ENCODE measurements at regions not wholly inside any gene's neighbourhood (a gene's known extent, or its start where the extent isn't known, plus 50 kb on each side); places are given as distances from the start of the nearest gene placed in this dataset.

DNA sequence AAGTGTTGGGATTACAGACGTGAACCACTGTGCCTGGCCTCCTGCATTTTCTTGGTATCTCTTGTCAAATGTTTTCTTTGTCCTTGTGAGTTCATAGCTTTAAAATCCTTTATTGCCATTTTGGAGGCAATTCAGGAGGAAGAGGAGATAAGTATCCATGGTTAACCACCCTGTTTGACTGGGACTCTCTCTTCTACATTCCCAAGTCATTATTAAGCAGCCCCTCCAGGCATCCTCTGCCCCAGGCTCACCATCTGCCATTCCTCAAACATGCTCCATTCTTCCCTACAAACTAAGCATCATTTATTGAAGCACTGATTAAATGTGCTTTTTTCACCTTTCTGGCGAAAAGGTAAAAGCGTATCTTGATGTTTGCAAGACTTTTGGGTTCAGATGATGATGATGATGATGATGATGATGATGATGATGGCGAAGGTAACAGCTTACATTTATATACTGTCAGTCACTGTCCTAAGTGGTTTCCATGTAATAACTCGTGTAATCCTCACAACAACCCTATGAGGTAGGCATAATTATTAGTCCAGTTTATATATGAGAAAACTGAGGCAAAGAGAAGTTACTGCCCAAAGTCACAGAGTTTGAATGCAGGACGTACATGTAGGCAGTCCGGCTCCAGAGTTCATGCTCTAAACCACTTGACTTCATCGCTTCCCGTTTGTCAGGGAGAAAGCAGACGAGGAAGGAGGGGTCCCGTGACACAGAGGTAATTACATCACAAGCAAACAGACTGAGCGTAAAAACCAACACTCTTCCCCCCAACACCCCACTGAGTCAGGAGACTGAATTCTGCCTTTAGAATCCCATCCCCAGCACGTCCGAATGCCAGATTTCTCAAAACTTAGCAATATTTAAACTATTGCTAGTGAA lies 69.7 kb upstream of the ACKR3 start:
- no peak for DNase-seq (ENCODE audit: low read depth)

DNA sequence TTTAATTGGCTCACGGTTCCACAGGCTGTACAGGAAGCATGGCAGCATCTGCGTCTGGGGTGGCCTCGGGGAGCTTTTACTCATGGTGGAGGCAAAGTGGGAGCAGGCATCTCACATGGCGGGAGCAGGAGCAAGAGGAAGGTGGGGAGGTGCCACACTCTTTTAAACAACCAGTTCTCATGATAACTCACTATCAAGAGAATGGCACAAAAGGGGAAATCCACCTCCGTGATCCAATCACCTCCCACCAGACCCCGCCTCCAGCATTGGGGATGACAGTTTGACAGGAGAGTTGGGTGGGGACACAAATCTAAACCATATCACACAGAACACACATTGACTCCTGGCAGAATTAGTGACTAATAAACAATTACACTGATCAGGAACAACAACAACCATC lies 68.6 kb upstream of the ACKR3 start:
- no peak for DNase-seq (ENCODE audit: low read depth)

DNA sequence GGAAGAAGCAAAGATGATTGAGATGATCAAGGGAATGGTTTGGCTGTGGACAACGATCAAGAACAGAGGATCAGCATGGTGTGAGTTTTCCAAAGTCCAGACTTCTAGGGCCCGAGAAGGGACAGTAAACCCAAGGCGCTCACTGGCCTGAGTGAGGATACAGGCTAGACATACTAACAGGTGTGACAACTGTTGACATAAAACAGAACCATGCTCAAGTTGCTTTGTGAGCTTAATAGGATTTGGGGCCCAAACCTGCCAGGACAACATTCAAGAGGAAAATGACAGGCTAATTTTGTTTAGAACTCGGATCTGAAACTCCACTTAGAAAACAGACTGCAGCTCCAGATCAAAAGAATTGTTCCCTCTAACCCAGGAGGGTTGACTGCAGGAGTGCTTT lies 68.1 kb upstream of the ACKR3 start:
- DNase-seq (ENCODE audit: low read depth), result no peak

DNA sequence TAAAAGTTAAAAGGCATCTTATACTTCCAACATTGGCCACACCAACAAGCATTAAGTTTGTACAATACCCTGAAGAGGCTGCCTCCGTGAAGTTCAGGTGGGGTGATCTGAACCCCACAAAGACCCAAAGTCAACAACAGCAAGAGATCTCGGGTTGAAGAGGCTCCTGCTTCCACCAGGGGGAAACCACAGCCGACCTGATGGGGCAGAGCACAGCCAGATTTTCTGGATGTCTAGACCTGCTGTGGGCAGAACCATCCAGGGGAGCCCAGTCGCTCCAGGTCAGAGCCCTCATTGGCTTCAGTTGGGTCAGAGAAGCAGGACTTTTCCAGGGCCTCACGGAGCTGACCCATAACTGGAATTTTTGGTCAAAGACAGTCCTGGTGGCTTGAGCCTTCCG lies 66.5 kb upstream of the ACKR3 start:
- DNase-seq (ENCODE audit: low read depth), result no peak

DNA sequence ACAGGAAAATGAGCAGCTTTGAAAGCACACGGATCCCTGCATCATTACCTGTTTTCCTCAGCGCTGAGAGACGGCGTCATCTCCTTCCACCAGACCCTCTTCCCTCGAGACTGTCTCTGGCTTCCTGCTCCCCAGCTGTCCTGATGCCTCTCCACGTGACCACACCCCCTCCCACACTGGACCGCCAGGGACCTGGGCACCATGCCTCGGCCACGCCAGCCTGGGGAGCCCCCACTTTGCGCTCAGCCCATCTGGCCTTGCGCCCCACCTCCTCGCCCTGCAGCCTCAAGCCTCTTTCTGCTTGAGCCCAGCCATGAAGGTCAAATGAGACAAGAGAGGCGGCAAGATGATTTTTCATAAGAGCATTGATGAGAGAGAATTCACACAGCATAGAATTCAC lies 66.0 kb upstream of the ACKR3 start:
- no peak for DNase-seq (ENCODE audit: low read depth)

DNA sequence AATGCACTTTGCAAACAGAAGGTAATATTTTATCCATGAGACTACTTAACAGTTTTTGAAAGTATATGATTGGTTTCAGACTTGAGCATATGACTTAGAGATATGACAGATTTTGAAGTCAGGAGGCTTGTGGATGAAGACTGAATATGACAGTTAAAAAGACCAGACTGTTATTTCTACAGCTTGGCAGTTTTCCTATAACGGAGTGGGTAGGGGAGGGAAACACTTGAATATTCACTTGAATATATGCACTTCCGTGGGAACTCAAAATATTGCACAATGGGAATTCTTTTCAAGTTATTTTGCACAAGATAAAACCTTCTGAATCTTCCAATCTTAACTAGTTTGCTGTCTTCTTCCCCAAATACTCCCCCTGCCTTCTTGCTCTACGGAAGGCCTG lies 64.6 kb upstream of the ACKR3 start:
- DNase-seq (ENCODE audit: low read depth), result no peak

DNA sequence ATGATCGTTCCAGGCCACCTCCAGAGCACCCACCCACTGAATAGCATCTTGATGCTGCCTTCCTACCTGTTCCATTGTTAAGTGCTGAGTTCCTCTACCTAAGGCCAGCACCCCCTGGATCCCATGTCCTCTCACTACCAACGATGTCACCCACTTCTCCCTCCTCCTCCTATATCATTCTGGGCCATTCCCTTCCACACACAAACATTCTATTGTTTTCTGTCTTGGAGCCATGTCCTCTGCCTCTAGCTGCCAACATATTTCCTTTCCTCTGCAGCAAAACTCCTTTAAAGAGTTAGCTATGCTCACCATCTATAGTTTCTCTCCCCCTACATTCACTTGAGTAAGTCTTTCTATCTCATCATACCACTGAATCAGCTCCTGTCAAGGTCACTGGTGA lies 64.0 kb upstream of the ACKR3 start:
- no peak for DNase-seq (ENCODE audit: low read depth)

DNA sequence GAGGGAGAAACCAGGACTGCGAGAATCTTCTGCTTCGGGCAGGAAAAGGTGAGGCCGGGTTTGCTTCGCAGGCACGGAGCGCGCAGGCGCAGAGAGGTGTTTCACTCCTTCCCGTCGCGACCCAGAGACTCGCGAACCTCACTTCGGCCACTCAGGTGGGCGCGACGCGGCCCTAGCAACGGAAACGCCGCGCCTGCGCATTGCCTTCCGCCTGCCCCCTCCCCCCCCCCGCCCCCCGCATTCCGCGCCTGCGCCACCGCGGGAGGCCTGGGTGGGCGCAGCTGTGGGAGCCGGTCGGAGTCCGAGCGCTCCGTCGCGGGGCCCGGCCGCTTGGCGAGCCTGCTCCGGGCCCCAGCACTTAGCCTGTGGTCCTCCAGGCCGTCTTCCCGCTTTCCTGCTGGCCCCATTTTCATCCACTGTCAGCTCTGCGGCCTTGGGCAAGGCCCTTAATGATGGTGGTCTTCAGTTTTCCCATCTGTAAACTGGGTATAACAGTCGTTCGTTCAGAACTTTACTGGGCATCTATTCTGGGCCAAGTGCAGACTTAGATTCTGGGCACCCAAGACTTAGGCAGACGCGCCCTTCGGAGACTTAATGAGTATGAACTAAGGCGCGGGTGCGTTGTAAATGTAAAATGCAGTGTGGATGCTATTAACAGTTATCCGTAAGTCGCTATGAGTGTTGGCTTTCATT lies 62.1 kb upstream of the ACKR3 start:
- peak; percentile 25 for DNase-seq (ENCODE audit: low read depth)

DNA sequence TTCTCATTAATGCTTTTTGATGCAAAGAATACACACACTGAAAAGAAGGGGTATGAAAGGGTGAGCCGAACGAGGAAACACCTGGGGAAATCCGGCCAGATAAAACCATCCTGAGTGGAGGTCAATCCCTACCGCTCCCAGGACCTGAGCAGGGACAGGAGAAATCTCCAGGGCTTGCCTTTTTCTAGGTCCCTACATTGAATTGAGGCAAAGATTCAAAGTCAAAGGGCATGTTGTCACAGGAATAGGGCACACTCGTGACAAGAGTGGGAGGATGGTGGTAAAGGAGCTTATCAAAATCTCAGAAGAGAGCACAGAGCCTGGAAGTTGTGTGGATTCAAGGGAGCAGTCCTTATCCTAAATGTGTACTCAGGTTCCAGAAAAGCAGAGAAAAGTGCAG lies 61.2 kb upstream of the ACKR3 start:
- DNase-seq (ENCODE audit: low read depth), result no peak

DNA sequence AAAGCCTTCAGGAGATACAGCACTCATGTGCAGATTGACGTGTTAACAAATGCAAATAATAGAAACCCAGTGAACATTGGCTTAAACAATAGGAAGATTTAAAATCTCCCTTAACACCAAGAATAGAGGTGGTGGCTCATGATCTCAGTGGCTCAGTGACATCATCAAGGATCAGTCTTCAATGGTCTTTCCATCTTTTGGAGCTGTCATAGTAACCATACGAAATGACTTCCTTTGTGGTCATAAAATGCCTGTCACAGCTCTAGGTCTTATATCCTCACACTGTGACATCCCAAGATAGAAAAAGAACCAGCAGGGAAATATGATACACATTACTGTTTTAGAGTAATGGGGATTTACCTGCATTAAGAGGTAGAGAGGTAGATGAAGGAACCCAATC lies 59.6 kb upstream of the ACKR3 start:
- no peak for DNase-seq (ENCODE audit: low read depth)

DNA sequence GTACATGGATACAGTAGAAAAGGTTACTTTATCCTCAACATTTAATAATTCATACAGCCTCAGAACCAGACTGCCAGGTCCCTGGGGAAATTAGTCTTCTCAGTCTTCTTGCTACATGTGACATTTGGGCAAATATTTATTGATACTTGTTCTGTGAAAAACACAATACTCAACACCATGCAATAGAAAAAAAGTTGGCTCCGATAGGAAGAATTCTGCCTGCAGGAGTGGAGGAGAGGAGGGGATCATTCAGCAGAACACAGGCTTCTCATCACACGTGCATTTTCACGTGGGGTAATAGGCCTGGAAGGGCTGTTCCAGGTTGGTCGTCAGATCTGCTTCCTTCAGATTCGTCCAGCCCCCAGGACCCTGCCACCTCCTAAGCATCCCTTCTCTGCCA lies 58.4 kb upstream of the ACKR3 start:
- DNase-seq (ENCODE audit: low read depth), result no peak

DNA sequence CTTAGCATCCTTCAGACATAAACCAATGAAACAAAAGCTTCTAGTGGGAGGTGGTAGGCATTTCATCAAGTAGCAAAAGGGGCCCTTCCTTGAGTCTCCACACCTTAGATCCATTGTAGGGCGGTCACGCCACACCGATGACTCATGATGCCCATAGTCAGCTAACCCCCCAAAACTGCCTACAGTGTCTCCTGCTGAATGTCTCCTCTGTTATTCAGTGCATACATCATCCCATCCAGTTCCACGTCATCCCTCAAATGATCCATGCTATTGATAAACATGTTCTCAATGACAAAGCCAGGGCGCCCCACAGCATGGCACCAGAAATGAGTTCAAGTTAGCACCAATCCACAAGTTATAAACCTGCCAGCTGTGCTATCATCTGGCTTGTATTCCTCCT lies 57.4 kb upstream of the ACKR3 start:
- no peak for DNase-seq (ENCODE audit: low read depth)

DNA sequence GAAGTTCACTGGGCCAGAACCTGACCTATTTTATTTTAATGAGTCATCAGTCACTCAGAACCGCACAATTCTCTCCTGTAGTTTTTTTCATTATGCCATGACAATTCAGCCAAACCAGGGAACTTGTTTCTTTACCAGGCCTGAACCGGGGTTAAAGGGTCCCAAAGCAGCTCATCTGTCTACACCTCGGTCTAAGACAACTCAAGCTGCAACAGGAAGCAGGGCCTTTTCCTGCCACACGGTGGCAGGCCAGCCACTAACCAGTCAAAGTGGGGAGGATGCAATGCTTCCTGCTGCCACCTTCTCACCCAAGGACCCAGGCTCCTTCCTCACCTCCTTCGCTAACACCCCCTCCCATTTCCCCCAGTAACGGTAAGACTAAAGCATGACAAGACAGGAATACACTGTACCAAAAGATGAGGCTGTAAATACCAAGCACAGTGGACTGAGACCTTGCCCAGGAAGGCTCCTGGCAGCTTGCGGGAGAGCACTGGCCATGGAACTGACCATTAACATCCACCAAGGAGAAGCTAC lies 56.7 kb upstream of the ACKR3 start:
- peak; percentile 49 for DNase-seq (ENCODE audit: low read depth)

DNA sequence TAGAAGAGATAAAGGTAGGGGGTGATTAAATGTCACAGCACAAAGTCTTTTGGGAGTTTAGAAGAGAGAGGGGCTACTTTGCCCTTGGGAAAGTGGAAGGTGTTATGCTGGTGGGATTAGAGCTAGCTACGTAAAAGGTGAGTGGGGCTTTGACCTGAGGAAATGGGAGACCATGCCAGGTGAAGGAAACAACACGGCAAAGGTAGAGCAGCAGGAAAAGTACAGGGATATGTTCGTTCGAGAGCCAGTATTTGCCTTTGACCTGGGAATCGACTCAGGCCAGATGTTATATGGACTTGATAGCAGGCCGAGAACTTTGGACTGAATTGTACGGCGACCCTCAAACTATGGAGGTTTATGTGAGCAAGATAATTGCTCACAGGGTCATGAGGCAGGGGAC lies 55.7 kb upstream of the ACKR3 start:
- no peak for DNase-seq (ENCODE audit: low read depth)

DNA sequence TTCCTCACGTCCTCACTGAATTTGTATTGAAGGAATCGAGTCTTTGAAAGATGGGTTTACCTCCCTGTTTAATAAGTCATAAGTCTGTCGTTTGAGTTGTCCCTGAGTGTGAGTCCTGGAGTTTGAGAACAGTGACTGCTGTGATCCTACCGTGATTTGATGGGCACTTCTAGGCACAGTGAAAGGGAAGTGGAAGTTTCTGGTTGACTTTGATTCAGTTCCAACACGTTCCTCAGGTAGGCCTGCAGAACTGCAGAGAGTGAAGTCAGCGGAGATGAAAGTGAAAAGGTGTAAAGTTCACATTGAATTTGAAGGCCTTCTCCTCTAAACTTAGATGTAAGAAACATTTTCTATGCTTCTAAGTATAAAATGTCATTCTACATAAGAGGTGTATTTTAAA lies 52.9 kb upstream of the ACKR3 start:
- DNase-seq (ENCODE audit: low read depth), result no peak

DNA sequence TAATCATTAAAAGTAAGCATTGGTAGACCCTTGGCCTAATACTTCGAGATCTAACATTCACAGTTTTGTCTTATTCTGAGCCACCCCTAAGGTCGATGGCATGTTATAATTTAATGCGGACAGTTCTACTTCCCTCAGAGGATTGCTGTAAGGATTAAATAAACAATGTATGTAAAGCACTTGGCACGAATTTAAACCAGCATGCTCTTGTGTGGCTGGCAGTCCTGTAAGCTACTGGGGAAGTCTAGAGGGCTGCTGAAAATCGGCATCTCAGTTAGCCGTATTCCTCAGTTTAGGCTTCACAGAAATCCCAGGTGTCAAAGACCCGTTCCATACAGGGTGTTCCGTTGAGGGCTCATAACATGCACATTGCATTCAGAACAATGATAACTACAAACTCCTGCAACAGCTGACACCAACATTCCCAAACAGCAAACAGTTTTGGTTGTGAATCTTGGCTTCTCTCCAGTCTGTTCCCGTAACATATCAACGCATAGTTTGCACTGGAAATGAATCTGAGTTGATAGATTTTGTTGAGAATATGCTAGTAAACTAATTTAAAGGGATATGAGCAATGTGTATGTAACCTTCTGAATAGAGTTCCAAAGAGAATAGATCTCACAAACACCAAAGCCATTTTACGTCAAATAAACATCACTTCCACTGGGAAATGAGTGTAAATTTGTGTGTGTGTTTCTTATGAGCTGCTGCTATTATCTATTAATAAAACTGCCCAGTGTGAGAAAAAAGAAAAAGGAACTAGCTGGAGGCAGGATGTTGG lies 52.2 kb upstream of the ACKR3 start:
- no peak for DNase-seq (ENCODE audit: low read depth)

Data from T follicular helper cell (primary cell).